Sigmoid colon (tissue), 3 donors: ENCODE measurements at regions not wholly inside any gene's neighbourhood (a gene's known extent, or its start where the extent isn't known, plus 50 kb on each side); places are given as distances from the start of the nearest gene placed in this dataset.

ENCODE experiments used
- POLR2A ChIP-seq, 2 donors: fragments of 450-650 bp; IDR thresholded peaks; one replicate each; pipeline ENCODE4 v1.6.1; 2016; ENCODE audit warnings: antibody characterized with exemption in 2 of 2, mild to moderate bottlenecking in 2 of 2, moderate library complexity in 2 of 2
- TF ChIP-seq, protein P1 (sequence below), 4 experiments: fragments of 450-650 bp in 3 of 4; fragments of 200-600 bp in 1 of 4; IDR thresholded peaks; one replicate each; pipeline ENCODE4 v1.5.1; 2016 to 2019; ENCODE audit warnings: antibody characterized with exemption in 4 of 4, mild to moderate bottlenecking in 3 of 4, moderate library complexity in 2 of 4

DNA sequence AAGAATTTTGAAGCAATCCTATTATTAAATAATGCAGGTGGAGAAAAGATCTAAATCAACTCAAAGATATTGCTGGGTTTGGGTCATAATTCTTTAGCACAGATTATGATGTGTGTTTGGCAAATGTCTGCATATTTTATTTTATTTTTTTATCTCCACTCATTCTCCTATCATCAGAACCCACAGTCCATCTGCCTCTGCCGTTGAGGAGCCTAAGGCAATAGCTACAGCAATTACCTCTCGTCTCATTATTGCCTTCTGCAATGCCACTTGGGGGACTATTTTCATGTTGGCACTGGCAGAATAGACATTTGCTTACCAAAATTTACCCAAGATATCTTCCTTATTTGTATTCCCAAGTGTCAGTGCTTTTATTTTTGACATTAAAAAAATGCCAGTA lies 815.9 kb upstream of the CNTNAP5 start:
- TF ChIP-seq, protein P1, sequence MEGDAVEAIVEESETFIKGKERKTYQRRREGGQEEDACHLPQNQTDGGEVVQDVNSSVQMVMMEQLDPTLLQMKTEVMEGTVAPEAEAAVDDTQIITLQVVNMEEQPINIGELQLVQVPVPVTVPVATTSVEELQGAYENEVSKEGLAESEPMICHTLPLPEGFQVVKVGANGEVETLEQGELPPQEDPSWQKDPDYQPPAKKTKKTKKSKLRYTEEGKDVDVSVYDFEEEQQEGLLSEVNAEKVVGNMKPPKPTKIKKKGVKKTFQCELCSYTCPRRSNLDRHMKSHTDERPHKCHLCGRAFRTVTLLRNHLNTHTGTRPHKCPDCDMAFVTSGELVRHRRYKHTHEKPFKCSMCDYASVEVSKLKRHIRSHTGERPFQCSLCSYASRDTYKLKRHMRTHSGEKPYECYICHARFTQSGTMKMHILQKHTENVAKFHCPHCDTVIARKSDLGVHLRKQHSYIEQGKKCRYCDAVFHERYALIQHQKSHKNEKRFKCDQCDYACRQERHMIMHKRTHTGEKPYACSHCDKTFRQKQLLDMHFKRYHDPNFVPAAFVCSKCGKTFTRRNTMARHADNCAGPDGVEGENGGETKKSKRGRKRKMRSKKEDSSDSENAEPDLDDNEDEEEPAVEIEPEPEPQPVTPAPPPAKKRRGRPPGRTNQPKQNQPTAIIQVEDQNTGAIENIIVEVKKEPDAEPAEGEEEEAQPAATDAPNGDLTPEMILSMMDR (IDR thresholded peaks at IDR 0.05) = no peak
- no peak for TF ChIP-seq POLR2A (IDR thresholded peaks at IDR 0.05)
